CD14-positive monocyte (primary cell): ENCODE measurements at regions not wholly inside any gene's neighbourhood (a gene's known extent, or its start where the extent isn't known, plus 50 kb on each side); places are given as distances from the start of the nearest gene placed in this dataset.

Experiments used
- DNase-seq, 3 donors: peaks; one replicate each; pipeline ENCODE4 v3.0.0-alpha.2; 2011 to 2022
- H2AFZ ChIP-seq: 2 replicates; pipeline ENCODE4 v1.6.0; 2012; ENCODE audit warnings: mild to moderate bottlenecking, low read depth, low read length, inconsistent platforms; ENCODE audit not compliant: insufficient read depth, poor library complexity, severe bottlenecking
- H3K27ac ChIP-seq, 2 donors: 1 replicate in 1 of 2; 2 replicates in 1 of 2; pipeline ENCODE4 v1.5.1; 2012 to 2013; ENCODE audit warnings: low read length in 2 of 2, control low read depth in 1 of 2, inconsistent platforms in 1 of 2, low read depth in 1 of 2, mild to moderate bottlenecking in 1 of 2
- H3K27me3 ChIP-seq, 2 donors: one replicate each; pipeline versions ENCODE4 v1.6.0 to v1.6.1; 2011 to 2013; ENCODE audit warnings: low read length in 2 of 2; ENCODE audit not compliant: control insufficient read depth in 2 of 2, insufficient read depth in 2 of 2
- H3K36me3 ChIP-seq, 2 donors: replicated peaks in 1 of 2; 1 replicate in 1 of 2; 2 replicates in 1 of 2; pipeline versions ENCODE4 v1.5.1 to v1.6.1; 2012 to 2013; ENCODE audit warnings: low read length in 2 of 2, control low read depth in 1 of 2, inconsistent platforms in 1 of 2, mild to moderate bottlenecking in 1 of 2; ENCODE audit not compliant: insufficient read depth in 2 of 2, control insufficient read depth in 1 of 2
- H3K4me1 ChIP-seq, 2 donors: 1 replicate in 1 of 2; 2 replicates in 1 of 2; pipeline versions ENCODE4 v1.5.1 to v1.6.1; 2012 to 2013; ENCODE audit warnings: low read length in 2 of 2, control low read depth in 1 of 2, inconsistent platforms in 1 of 2, mild to moderate bottlenecking in 1 of 2, moderate library complexity in 1 of 2; ENCODE audit not compliant: insufficient read depth in 2 of 2, control insufficient read depth in 1 of 2
- H3K4me2 ChIP-seq: replicated peaks from 2 replicates; pipeline ENCODE3; 2012; ENCODE audit warnings: low read length, moderate library complexity, mild to moderate bottlenecking; ENCODE audit not compliant: poor library complexity, severe bottlenecking; ENCODE audit errors: extremely low read depth
- H3K4me3 ChIP-seq, 3 experiments: fragments of 200-600 bp in 1 of 3; sonication (generic) in 1 of 3; replicated peaks in 1 of 3; 1 replicate in 2 of 3; 2 replicates in 1 of 3; pipeline ENCODE4 v1.5.1; 2011 to 2013; ENCODE audit warnings: low read length in 3 of 3, mild to moderate bottlenecking in 3 of 3, control low read depth in 2 of 3, low read depth in 2 of 3, inconsistent platforms in 1 of 3, moderate library complexity in 1 of 3
- H3K79me2 ChIP-seq: 2 replicates; pipeline ENCODE4 v1.6.0; 2012; ENCODE audit warnings: mild to moderate bottlenecking, control low read depth, inconsistent platforms, low read length, moderate library complexity; ENCODE audit not compliant: insufficient read depth
- H3K9ac ChIP-seq: 2 replicates; pipeline ENCODE4 v1.6.0; 2017; ENCODE audit warnings: low read length, mild to moderate bottlenecking; ENCODE audit not compliant: insufficient read depth, poor library complexity, severe bottlenecking
- H3K9me3 ChIP-seq, 2 donors: replicated peaks in 1 of 2; 1 replicate in 1 of 2; 2 replicates in 1 of 2; pipeline versions ENCODE4 v1.5.1 to v1.6.1; 2012 to 2013; ENCODE audit warnings: low read length in 2 of 2, control low read depth in 1 of 2; ENCODE audit not compliant: control insufficient read depth in 1 of 2, insufficient read depth in 1 of 2
- H4K20me1 ChIP-seq: 2 replicates; pipeline ENCODE4 v1.6.0; 2012; ENCODE audit warnings: mild to moderate bottlenecking, low read length, control low read depth, moderate library complexity; ENCODE audit not compliant: insufficient read depth
- H3K27ac Mint-ChIP-seq, 7 donors: one replicate each; pipeline ENCODE4 v1.8.0; 2020; ENCODE audit warnings: mild to moderate bottlenecking in 7 of 7, mixed read lengths in 7 of 7, moderate library complexity in 6 of 7, inconsistent platforms in 2 of 7
- H3K27me3 Mint-ChIP-seq, 3 donors: one replicate each; pipeline ENCODE4 v1.8.0; 2021 to 2022; ENCODE audit warnings: low read depth in 3 of 3, mild to moderate bottlenecking in 3 of 3, mixed read lengths in 3 of 3, moderate library complexity in 3 of 3, inconsistent platforms in 1 of 3
- H3K36me3 Mint-ChIP-seq, 2 donors: one replicate each; pipeline ENCODE4 v1.8.0; 2020; ENCODE audit warnings: mixed read lengths in 2 of 2, inconsistent platforms in 1 of 2, mild to moderate bottlenecking in 1 of 2
- H3K4me1 Mint-ChIP-seq: one replicate; pipeline ENCODE4 v1.8.0; 2020; ENCODE audit warnings: mild to moderate bottlenecking, mixed read lengths
- H3K4me3 Mint-ChIP-seq, 2 donors: one replicate each; pipeline ENCODE4 v1.8.0; 2020; ENCODE audit warnings: mild to moderate bottlenecking in 2 of 2, mixed read lengths in 2 of 2, moderate library complexity in 1 of 2
- H3K9me3 Mint-ChIP-seq, 7 donors: one replicate each; pipeline ENCODE4 v1.8.0; 2020 to 2022; ENCODE audit warnings: mixed read lengths in 7 of 7, mild to moderate bottlenecking in 6 of 7, moderate library complexity in 6 of 7, inconsistent platforms in 2 of 7
- CTCF ChIP-seq: fragments of 200-600 bp; IDR thresholded peaks from one replicate; pipeline ENCODE4 v1.8.0; 2022; ENCODE audit warnings: antibody characterized with exemption, mild to moderate bottlenecking
- WGBS: methylation state at CpG from one replicate; pipeline ENCODE4 v1.1.5; 2013; ENCODE audit warnings: missing lambda C conversion rate; ENCODE audit not compliant: insufficient coverage; 5-methylcytosine and 5-hydroxymethylcytosine counted together
- intact Hi-C, 2 donors: fragments of 100-400 bp; cut with micrococcal nuclease; formaldehyde crosslinking; loops; one replicate each; pipeline versions ENCODE4 v1.15.0 to v1.15.1; 2023

GRCh38 chr10:130787243-130787642 is 524.3 kb downstream of the TCERG1L start:
- TF ChIP-seq CTCF = no peak

GRCh38 chr10:130787821-130788220 is 523.7 kb downstream of the TCERG1L start:
- H3K27ac Mint-ChIP-seq = peak overlapping the region in 1 of 7 donors; percentile 4
- Histone ChIP-seq H3K27me3 (no peaks in the 10 kb centered on the region), H3K4me2 (no peak overlapping the region), H3K36me3 (no peaks in the 10 kb centered on the region), H3K9me3 (peaks cover 15 to 26% of the 10 kb centered on the region in 2 donors), H3K4me1 (no peaks in the 10 kb centered on the region), H3K9ac (no peak overlapping the region), H4K20me1 (no peaks in the 10 kb centered on the region), H2AFZ (no peak overlapping the region), H3K27ac (no peak overlapping the region), H3K79me2 (no peaks in the 10 kb centered on the region), H3K4me3 (no peak overlapping the region)
- peaks cover 0 to 6% (median 2%) of the 10 kb centered on the region in 3 donors for H3K27me3 Mint-ChIP-seq
- TF ChIP-seq CTCF = no peak
- intact Hi-C loops = no loop called here
- no peak for DNase-seq
- no peaks in the 10 kb centered on the region for H3K36me3 Mint-ChIP-seq
- peaks cover 0 to 10% (median 4%) of the 10 kb centered on the region in 7 donors for H3K9me3 Mint-ChIP-seq
- H3K4me1 Mint-ChIP-seq = no peaks in the 10 kb centered on the region
- 78% methylated on average over 4 of the region's 4 CpGs for WGBS
- H3K4me3 Mint-ChIP-seq = no peak overlapping the region

More at GRCh38 chr10:130787243-130787642, 524.3 kb downstream of the TCERG1L start:
- no peaks in the 10 kb centered on the region for H3K36me3 Mint-ChIP-seq
- 30% methylated on average over 2 of the region's 3 CpGs for WGBS
- no peak overlapping the region for H3K27ac Mint-ChIP-seq
- H3K4me3 ChIP-seq = no peak overlapping the region
- no peaks in the 10 kb centered on the region for H3K27me3 ChIP-seq
- H3K79me2 ChIP-seq = no peaks in the 10 kb centered on the region
- H3K9me3 Mint-ChIP-seq = peaks cover 0 to 6% (median 3%) of the 10 kb centered on the region in 7 donors
- H3K4me1 Mint-ChIP-seq = no peaks in the 10 kb centered on the region
- H3K9ac ChIP-seq = no peak overlapping the region
- H3K36me3 ChIP-seq = no peaks in the 10 kb centered on the region
- H3K9me3 ChIP-seq = peaks cover 11 to 20% of the 10 kb centered on the region in 2 donors
- no peak overlapping the region for H3K27ac ChIP-seq
- no peak for DNase-seq
- H3K27me3 Mint-ChIP-seq = peaks cover 0 to 6% (median 2%) of the 10 kb centered on the region in 3 donors
- no peaks in the 10 kb centered on the region for H4K20me1 ChIP-seq
- intact Hi-C loops = no loop called here
- H3K4me1 ChIP-seq = no peaks in the 10 kb centered on the region
- no peak overlapping the region for H3K4me2 ChIP-seq
- no peak overlapping the region for H2AFZ ChIP-seq
- H3K4me3 Mint-ChIP-seq = no peak overlapping the region
